ENCODE measurements at regions not wholly inside any gene's neighbourhood (a gene's known extent, or its start where the extent isn't known, plus 50 kb on each side); places are given as distances from the start of the nearest gene placed in this dataset.
A peak's percentile ranks its signal among the peaks of the same experiment; 100 is the strongest.
"Not testable (repeated sequence)": the region's sequence is repeated elsewhere in the genome, so short reads cannot be mapped to it uniquely, and the experiment has no call there.

- Histone ChIP-seq H3K9me3 (no peaks in the 10 kb centered on the region), H3K4me3 (no peak overlapping the region), H3K27me3 (replicated peaks in 1 of 7) (no peaks in the 10 kb centered on the region), H3K4me1 (peaks cover 0 to 4% (median 0%) of the 10 kb centered on the region in 6 donors), H3K36me3 (no peaks in the 10 kb centered on the region), H3K27ac (no peak overlapping the region)
- 60 to 77% (median 72%) methylated on average over 9 of the region's 9 CpGs for WGBS, 5 donors
- intact Hi-C loops (cut with DNase I; ENCODE audit: low total_unique reads), result no loop called here
- TF ChIP-seq POLR2AphosphoS5 (IDR thresholded peaks at IDR 0.05) (no peak), CTCF (IDR thresholded peaks at IDR 0.05 in 8 of 11, conservative IDR thresholded peaks at IDR 0.05 in 3 of 11) (no peak), POLR2A (IDR thresholded peaks at IDR 0.05) (no peak)
- DNase-seq, result no peak
Measured at GRCh38 chr5:116771466-116772151, 197.0 kb upstream of the SEMA6A start.

- H3K27ac ChIP-seq; H3K4me3 ChIP-seq; intact Hi-C loops (cut with DNase I; ENCODE audit: low total_unique reads); H3K27me3 ChIP-seq (replicated peaks in 1 of 7); DNase-seq; H3K36me3 ChIP-seq; H3K9me3 ChIP-seq; H3K4me1 ChIP-seq: not testable (repeated sequence)
- 94 to 100% (median 99%) methylated on average over 2 of the region's 2 CpGs for WGBS, 5 donors
Measured at GRCh38 chr5:116769953-116770352, 195.3 kb upstream of the SEMA6A start.

GRCh38 chr5:116769470-116769869 is 194.8 kb upstream of the SEMA6A start:
- TF ChIP-seq CTCF (IDR thresholded peaks at IDR 0.05 in 8 of 11, conservative IDR thresholded peaks at IDR 0.05 in 3 of 11), result no peak
- no peak for TF ChIP-seq POLR2A (IDR thresholded peaks at IDR 0.05)
- TF ChIP-seq POLR2AphosphoS5 (IDR thresholded peaks at IDR 0.05), result no peak
- intact Hi-C loops (cut with DNase I; ENCODE audit: low total_unique reads), result no loop called here
- H3K27ac ChIP-seq, result no peak overlapping the region
- no peaks in the 10 kb centered on the region for H3K36me3 ChIP-seq
- DNase-seq, result no peak
- no peaks in the 10 kb centered on the region for H3K27me3 ChIP-seq (replicated peaks in 1 of 7)
- H3K4me1 ChIP-seq, result peaks cover 0 to 4% (median 0%) of the 10 kb centered on the region in 6 donors
- H3K4me3 ChIP-seq, result no peak overlapping the region
- WGBS, 5 donors, result 92 to 97% (median 95%) methylated on average over 7 of the region's 7 CpGs
- no peaks in the 10 kb centered on the region for H3K9me3 ChIP-seq

GRCh38 chr5:116766470-116766947 is 191.9 kb upstream of the SEMA6A start:
- TF ChIP-seq POLR2AphosphoS5 (IDR thresholded peaks at IDR 0.05) (no peak), POLR2A (IDR thresholded peaks at IDR 0.05) (no peak), CTCF (IDR thresholded peaks at IDR 0.05 in 8 of 11, conservative IDR thresholded peaks at IDR 0.05 in 3 of 11) (no peak)
- Histone ChIP-seq H3K4me1 (peaks cover 0 to 4% (median 0%) of the 10 kb centered on the region in 6 donors), H3K27me3 (replicated peaks in 1 of 7) (no peaks in the 10 kb centered on the region), H3K36me3 (no peaks in the 10 kb centered on the region), H3K4me3 (no peak overlapping the region), H3K9me3 (no peaks in the 10 kb centered on the region), H3K27ac (peak overlapping the region in 1 of 8 donors; percentile 2)
- intact Hi-C loops (cut with DNase I; ENCODE audit: low total_unique reads), result no loop called here
- DNase-seq, result no peak
- WGBS, 5 donors, result 57 to 82% (median 67%) methylated on average over 6 of the region's 6 CpGs

Data from spleen (tissue), 11 donors.